ENCODE measurements at regions not wholly inside any gene's neighbourhood (a gene's known extent, or its start where the extent isn't known, plus 50 kb on each side); places are given as distances from the start of the nearest gene placed in this dataset.

DNA sequence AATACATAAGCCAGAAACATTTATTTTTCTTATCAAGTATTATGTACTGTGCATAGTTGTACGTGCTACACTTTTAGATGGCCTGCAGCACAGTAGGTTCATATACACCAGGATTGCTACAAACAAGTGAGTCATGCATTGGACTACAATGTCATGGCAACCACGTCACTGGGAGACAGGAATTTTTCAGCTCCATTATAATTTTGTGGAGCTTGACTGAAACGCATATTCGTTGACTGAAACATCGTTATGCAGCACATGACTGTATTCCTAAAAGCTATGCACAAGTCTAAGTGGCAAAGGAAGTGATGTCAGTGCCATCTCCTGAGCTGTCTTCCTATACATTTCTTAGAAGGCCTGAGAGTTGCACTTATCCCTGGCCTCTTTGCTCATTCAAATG, 871.8 kb downstream of the IPMK start:
- Histone ChIP-seq H3K36me3 (replicated peaks in 1 of 2; ENCODE audit: control insufficient read depth in 1 of 2, insufficient read depth in 2 of 2, low read length in 1 of 2) (no peaks in the 10 kb centered on the region), H3K79me2 (ENCODE audit: insufficient read depth) (no peaks in the 10 kb centered on the region), H3K27ac (ENCODE audit: low read depth in 2 of 2, low read length in 1 of 2) (no peak overlapping the region), H3K4me1 (ENCODE audit: control insufficient read depth in 1 of 2, insufficient read depth in 2 of 2, low read depth in 1 of 2, low read length in 1 of 2) (no peaks in the 10 kb centered on the region), H4K20me1 (ENCODE audit: insufficient read depth) (no peaks in the 10 kb centered on the region), H3K27me3 (ENCODE audit: insufficient read depth) (no peaks in the 10 kb centered on the region), H3K4me2 (no peak overlapping the region), H3K9ac (no peak overlapping the region), H3F3A (replicated peaks; ENCODE audit: insufficient read depth) (no peaks in the 10 kb centered on the region), H3K9me2 (no peaks in the 10 kb centered on the region), H3K9me3 (no peaks in the 10 kb centered on the region), H2AFZ (ENCODE audit: low read depth) (no peak overlapping the region), H3K4me3 (ENCODE audit: low read depth in 2 of 2, low read length in 1 of 2) (no peak overlapping the region)
- CTCF ChIA-PET = interaction anchor here (1.0 kb wide), 1 partner anchor 261 kb away, joined by 4 read pairs; no protein-coding TSS in a partner anchor
- TF ChIP-seq FOXM1 (IDR thresholded peaks at IDR 0.05; ENCODE audit: low read depth) (no peak), POLR2AphosphoS5 (IDR thresholded peaks at IDR 0.05; ENCODE audit: low read depth, low read length) (no peak), SIN3A (IDR thresholded peaks at IDR 0.05; ENCODE audit: borderline replicate concordance, low read depth, low read length) (no peak), EP300 (IDR thresholded peaks at IDR 0.05; ENCODE audit: borderline replicate concordance in 1 of 2, low read depth in 1 of 2, low read length in 1 of 2) (no peak), ELF1 (IDR thresholded peaks at IDR 0.05) (no peak), FOSL2 (IDR thresholded peaks at IDR 0.05; ENCODE audit: borderline replicate concordance, low read depth) (no peak)
- TF ChIP-seq, protein P1, sequence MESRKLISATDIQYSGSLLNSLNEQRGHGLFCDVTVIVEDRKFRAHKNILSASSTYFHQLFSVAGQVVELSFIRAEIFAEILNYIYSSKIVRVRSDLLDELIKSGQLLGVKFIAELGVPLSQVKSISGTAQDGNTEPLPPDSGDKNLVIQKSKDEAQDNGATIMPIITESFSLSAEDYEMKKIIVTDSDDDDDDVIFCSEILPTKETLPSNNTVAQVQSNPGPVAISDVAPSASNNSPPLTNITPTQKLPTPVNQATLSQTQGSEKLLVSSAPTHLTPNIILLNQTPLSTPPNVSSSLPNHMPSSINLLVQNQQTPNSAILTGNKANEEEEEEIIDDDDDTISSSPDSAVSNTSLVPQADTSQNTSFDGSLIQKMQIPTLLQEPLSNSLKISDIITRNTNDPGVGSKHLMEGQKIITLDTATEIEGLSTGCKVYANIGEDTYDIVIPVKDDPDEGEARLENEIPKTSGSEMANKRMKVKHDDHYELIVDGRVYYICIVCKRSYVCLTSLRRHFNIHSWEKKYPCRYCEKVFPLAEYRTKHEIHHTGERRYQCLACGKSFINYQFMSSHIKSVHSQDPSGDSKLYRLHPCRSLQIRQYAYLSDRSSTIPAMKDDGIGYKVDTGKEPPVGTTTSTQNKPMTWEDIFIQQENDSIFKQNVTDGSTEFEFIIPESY (IDR thresholded peaks at IDR 0.05; ENCODE audit: borderline replicate concordance, low read depth) = no peak
- TF ChIP-seq, protein P2, sequence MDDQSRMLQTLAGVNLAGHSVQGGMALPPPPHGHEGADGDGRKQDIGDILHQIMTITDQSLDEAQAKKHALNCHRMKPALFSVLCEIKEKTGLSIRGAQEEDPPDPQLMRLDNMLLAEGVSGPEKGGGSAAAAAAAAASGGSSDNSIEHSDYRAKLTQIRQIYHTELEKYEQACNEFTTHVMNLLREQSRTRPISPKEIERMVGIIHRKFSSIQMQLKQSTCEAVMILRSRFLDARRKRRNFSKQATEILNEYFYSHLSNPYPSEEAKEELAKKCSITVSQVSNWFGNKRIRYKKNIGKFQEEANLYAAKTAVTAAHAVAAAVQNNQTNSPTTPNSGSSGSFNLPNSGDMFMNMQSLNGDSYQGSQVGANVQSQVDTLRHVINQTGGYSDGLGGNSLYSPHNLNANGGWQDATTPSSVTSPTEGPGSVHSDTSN (IDR thresholded peaks at IDR 0.05) = no peak
- WGBS (ENCODE audit: low lambda C conversion rate) = 40% methylated on average over 5 of the region's 5 CpGs
- POLR2A ChIA-PET = no interaction called here
- no peak for DNase-seq

DNA sequence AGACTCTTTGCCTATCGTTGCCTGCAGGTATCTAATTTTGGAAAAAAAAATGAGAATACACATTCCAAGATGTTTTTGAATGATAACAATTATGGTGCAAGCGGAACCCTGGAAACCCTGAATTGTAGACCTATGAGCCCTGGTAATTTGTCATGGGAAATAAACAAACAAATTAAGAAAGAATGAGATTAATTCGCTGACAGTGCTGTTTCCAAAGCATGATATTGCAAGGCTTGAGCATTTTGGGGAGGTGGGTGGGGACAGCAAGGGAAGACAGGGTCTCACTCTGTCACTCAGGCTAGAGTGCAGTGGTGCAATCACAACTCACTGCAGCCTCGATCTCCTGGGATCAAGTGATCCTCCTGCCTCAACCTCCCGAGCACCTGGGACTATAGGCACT, 900.3 kb downstream of the IPMK start:
- Histone ChIP-seq H3K27ac (ENCODE audit: low read depth in 2 of 2, low read length in 1 of 2) (no peak overlapping the region), H3K4me1 (ENCODE audit: control insufficient read depth in 1 of 2, insufficient read depth in 2 of 2, low read depth in 1 of 2, low read length in 1 of 2) (no peaks in the 10 kb centered on the region), H3K79me2 (ENCODE audit: insufficient read depth) (no peaks in the 10 kb centered on the region), H3K4me3 (ENCODE audit: low read depth in 2 of 2, low read length in 1 of 2) (no peak overlapping the region), H3F3A (replicated peaks; ENCODE audit: insufficient read depth) (no peaks in the 10 kb centered on the region), H3K4me2 (no peak overlapping the region), H3K9ac (no peak overlapping the region), H2AFZ (ENCODE audit: low read depth) (no peak overlapping the region), H3K36me3 (replicated peaks in 1 of 2; ENCODE audit: control insufficient read depth in 1 of 2, insufficient read depth in 2 of 2, low read length in 1 of 2) (no peaks in the 10 kb centered on the region), H3K9me2 (no peaks in the 10 kb centered on the region), H3K27me3 (ENCODE audit: insufficient read depth) (no peaks in the 10 kb centered on the region), H3K9me3 (no peaks in the 10 kb centered on the region; the same call in 1 of the 2 replicates), H4K20me1 (ENCODE audit: insufficient read depth) (no peaks in the 10 kb centered on the region)
- no peak for DNase-seq
- ChIA-PET CTCF (no interaction called here), POLR2A (no interaction called here)
- TF ChIP-seq TEAD4 (IDR thresholded peaks at IDR 0.05; ENCODE audit: borderline replicate concordance, insufficient read depth) (no peak), TCF12 (IDR thresholded peaks at IDR 0.05) (no peak)
- 14% methylated on average over 4 of the region's 5 CpGs for WGBS (ENCODE audit: low lambda C conversion rate)

DNA sequence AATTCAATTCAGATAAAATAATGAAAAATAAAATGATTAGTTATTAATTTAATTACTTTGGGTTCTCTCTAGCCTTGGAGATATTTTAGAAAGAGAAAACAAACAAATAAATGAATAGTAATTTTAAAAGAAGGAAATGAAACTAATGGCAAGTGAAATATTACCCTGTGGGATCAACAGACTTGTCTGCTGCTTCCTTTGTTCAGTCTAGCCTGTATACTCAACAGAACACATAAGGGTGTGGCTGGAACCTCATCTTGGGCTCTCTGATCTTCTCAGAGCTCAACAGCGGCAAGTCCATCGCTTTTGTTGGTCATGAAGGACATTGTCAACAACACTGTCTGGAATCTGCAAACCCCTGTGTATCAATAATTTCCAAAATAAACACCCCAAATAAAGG, 904.9 kb downstream of the IPMK start:
- POLR2A ChIA-PET = no interaction called here
- no peak for DNase-seq
- Histone ChIP-seq H3K27ac (ENCODE audit: low read depth in 2 of 2, low read length in 1 of 2) (no peak overlapping the region), H4K20me1 (ENCODE audit: insufficient read depth) (no peaks in the 10 kb centered on the region), H3K9me2 (no peaks in the 10 kb centered on the region), H3K4me3 (ENCODE audit: low read depth in 2 of 2, low read length in 1 of 2) (no peak overlapping the region), H3K4me2 (no peak overlapping the region), H3K27me3 (ENCODE audit: insufficient read depth) (no peaks in the 10 kb centered on the region), H3F3A (replicated peaks; ENCODE audit: insufficient read depth) (no peaks in the 10 kb centered on the region), H3K36me3 (replicated peaks in 1 of 2; ENCODE audit: control insufficient read depth in 1 of 2, insufficient read depth in 2 of 2, low read length in 1 of 2) (no peaks in the 10 kb centered on the region), H3K9ac (no peak overlapping the region), H3K79me2 (ENCODE audit: insufficient read depth) (no peaks in the 10 kb centered on the region), H3K4me1 (ENCODE audit: control insufficient read depth in 1 of 2, insufficient read depth in 2 of 2, low read depth in 1 of 2, low read length in 1 of 2) (no peaks in the 10 kb centered on the region), H3K9me3 (no peaks in the 10 kb centered on the region; the same call in 1 of the 2 replicates), H2AFZ (ENCODE audit: low read depth) (no peak overlapping the region)
- CTCF ChIA-PET = no interaction called here
- WGBS (ENCODE audit: low lambda C conversion rate) = 25% methylated on average over 2 of the region's 2 CpGs
- TF ChIP-seq FOSL2 (IDR thresholded peaks at IDR 0.05; ENCODE audit: borderline replicate concordance, low read depth) (no peak), TEAD4 (IDR thresholded peaks at IDR 0.05; ENCODE audit: borderline replicate concordance, insufficient read depth) (no peak), ELF1 (IDR thresholded peaks at IDR 0.05) (no peak), MEF2A (IDR thresholded peaks at IDR 0.05; ENCODE audit: borderline replicate concordance, low read depth) (no peak), CHD2 (IDR thresholded peaks at IDR 0.05; ENCODE audit: low read length, partially characterized antibody) (no peak), GABPA (IDR thresholded peaks at IDR 0.05; ENCODE audit: low read depth) (no peak)
- TF ChIP-seq, protein P3, sequence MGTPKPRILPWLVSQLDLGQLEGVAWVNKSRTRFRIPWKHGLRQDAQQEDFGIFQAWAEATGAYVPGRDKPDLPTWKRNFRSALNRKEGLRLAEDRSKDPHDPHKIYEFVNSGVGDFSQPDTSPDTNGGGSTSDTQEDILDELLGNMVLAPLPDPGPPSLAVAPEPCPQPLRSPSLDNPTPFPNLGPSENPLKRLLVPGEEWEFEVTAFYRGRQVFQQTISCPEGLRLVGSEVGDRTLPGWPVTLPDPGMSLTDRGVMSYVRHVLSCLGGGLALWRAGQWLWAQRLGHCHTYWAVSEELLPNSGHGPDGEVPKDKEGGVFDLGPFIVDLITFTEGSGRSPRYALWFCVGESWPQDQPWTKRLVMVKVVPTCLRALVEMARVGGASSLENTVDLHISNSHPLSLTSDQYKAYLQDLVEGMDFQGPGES (IDR thresholded peaks at IDR 0.05; ENCODE audit: low read depth, low read length) = no peak
- TF ChIP-seq, protein P2 (IDR thresholded peaks at IDR 0.05) = no peak
- TF ChIP-seq, protein P4, sequence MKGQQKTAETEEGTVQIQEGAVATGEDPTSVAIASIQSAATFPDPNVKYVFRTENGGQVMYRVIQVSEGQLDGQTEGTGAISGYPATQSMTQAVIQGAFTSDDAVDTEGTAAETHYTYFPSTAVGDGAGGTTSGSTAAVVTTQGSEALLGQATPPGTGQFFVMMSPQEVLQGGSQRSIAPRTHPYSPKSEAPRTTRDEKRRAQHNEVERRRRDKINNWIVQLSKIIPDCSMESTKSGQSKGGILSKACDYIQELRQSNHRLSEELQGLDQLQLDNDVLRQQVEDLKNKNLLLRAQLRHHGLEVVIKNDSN (IDR thresholded peaks at IDR 0.05; ENCODE audit: borderline replicate concordance, low read depth) = no peak
- TF ChIP-seq, protein P5, sequence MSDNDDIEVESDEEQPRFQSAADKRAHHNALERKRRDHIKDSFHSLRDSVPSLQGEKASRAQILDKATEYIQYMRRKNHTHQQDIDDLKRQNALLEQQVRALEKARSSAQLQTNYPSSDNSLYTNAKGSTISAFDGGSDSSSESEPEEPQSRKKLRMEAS (IDR thresholded peaks at IDR 0.05; ENCODE audit: low read depth) = no peak
